HG03135 (cell line): ENCODE measurements at regions not wholly inside any gene's neighbourhood (a gene's known extent, or its start where the extent isn't known, plus 50 kb on each side); places are given as distances from the start of the nearest gene placed in this dataset.

Experiments used
- ATAC-seq: cut with Tn5 transposase; IDR thresholded peaks from one replicate; pipeline ENCODE4 v1.9.1; 2021; ENCODE audit warnings: mild to moderate bottlenecking, moderate library complexity; ENCODE audit not compliant: unreplicated experiment

DNA sequence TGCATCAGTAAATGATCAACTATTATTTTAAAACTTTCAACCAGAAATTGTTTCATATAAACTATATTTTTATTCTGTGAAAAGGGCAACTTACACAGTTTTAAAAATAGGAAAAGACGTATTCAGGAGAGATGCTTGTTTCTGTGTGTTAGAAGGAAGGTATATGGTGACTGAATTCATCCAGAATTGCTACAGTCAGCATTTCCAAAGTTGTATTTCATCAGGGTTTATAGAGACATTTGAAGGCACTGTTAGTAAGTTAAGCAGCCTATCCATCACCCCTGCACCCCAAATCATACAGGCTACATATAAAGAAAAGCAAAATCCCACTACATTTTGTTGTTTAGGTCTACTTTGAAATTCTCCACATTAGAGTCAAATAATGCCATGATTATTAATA lies 716.0 kb downstream of the KCTD16 start:
- no peak for ATAC-seq

DNA sequence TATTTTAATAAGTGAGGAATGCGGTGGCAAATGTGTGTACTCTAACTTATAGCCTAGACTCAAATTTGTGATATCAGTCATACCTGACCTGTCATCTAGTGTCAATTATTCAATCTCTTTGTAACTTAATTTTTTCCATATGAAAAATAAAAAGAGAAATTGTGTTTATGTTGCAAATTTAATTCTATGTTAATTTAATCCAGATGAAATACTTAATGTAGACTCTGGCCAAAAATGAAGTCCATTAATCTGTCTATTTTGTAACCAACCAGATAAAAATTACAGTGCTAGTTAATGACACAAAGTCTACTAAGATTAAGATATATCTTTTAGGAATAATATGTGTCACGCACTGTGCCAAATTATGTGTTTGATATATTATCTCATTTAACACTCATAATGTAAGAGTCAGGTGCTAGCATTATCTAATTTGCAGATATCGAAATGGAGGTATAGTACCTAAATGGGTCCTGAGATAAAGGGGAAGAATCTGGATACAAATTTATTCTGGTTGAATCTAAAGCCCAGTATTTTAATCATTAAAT lies 712.1 kb downstream of the KCTD16 start:
- no peak for ATAC-seq

DNA sequence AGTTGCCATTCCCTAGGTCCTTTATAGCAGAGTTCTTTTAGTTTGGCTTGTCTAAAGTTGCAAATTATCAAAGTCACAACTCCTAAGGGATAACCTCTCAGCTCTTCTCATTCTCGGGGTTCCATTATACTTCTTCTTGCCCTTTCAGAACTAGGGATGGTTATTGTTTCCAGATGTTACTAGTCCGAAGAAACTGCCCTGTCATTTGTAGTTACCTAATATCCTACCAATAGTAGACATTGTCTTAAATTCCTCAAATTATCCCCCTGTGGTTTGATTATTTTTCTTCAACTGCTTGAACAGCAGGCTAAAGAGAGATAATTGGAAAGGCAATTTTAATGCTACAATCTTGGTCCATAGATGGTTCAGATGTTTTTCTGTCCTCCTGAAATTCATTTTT lies 709.8 kb downstream of the KCTD16 start:
- no peak for ATAC-seq

DNA sequence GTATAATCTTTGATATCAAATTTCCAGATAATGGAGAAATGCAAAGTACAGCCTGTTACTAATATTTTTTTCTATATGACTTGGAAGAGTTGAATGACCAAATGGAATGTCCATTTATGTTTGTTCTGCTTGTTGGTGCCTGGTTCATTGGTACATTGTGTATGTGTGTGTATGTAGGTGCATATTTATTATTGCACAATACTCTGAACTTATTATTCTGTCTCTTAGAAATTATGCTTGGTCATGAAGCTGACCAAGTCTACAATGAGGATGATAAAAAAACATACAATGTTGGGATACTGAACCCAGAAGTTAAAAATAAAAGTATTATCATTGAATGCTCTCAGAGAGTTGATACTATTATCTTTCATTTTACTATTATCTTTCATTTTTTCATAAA lies 706.3 kb downstream of the KCTD16 start:
- ATAC-seq, result no peak

DNA sequence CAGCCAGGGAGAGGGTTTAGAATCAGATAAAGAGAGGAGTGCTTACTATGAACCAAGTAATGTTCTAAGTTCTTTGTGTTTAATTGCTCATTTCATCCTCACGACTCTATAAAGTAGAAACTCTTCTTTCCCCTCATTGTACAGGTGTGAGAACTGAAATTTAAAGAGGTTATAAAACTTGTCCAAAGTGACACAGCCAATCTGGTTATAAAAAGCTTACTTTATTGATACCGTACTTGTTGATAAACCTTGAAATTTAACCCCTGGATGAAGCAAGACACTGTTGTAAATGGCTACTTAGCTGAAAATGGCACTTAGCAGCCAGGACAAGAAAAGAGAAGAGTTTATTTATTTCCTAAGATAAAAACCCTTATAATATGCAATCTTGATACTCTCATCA lies 702.4 kb downstream of the KCTD16 start:
- no peak for ATAC-seq

DNA sequence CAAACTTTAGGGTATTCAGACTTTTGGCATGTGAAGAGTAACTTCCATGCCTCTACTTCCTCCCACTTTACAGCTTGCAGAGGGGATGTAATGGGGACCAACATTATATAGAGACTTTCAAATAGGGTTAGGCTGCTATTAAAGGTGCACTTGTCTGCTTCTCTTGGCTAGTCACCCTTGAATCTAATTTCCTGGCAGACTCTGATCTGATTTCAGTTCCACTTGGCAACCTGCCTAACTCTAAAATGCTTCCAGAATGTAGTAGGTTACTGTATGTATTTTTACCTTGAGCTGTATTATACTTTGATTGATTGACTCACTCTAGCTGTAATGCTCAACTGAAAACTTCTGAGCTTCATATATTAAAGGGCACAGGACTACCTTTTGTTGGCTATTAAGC lies 693.4 kb downstream of the KCTD16 start:
- ATAC-seq, result no peak

DNA sequence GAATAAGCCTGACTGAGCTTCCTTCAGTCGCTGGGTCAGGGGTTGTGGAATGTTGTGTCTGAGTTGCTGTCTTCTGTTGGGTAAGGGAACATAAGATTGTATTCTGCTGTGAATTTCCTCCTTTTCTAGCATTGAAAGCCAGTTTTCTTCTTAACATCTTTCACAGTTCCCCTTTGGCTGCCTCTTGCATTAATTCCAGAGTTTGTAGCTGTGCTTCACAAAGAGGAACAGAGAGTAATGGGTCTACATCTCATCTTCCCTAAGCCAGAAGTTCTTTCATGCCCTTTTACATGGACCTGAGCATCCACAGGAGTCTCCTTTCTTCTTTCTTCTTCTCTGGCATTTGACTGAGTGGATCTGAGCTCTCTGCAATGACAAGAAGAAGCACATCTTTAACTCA lies 686.8 kb downstream of the KCTD16 start:
- no peak for ATAC-seq

DNA sequence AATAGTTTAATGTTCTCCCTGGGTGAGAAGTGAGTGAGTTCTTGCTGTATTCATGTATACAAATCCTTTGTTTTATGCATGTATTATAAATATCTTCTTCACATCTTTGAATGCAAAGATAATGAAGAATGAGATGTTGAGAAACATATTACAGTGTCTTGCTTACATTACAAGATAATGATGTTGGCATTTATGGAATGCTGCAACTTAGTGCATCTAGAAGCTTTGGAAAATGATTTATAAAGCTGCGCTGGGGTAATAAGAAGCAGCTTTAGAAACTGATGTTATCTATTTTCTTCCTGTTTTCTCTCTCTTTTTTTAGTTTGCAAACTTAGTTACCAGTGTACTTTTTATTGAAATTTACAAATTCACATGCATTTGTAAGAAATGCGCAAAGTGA lies 673.4 kb downstream of the KCTD16 start:
- no peak for ATAC-seq

DNA sequence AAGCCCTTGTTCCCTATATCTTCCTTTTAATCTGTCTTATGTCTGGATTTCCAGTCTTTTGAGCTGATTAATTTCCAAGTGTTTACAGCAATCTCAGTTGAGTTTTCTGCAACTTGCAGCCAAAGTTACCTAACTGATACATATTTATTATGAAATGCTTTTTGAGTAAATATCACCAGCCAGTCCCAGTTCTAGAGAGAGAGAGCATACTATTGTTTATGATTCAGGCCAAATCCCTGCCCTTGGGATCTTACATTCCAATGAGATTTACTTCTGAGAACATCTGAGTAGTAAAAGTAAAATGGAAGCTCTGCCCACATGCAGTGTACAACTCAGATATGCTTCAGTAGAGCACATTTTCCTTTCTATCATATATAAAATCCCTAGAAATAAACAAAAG lies 661.7 kb downstream of the KCTD16 start:
- no peak for ATAC-seq

DNA sequence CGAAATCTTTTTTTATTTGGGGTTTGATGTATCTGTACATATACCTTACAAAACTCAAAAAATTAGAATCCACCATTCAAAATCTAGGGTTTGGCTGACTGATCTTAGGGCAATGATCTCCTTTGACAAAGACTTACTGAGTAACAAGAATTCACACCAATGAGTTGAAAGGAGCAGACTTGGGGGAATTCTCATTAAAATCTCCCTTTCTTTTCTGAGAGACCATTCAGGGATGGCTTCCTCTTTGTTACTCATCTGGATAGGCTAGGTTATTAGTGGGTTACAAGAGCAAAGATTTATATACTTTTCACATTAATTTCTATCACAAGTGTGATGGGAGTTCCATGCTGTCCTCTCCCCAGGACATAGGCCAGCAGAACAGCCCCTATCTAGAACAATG lies 661.0 kb downstream of the KCTD16 start:
- ATAC-seq, result no peak

DNA sequence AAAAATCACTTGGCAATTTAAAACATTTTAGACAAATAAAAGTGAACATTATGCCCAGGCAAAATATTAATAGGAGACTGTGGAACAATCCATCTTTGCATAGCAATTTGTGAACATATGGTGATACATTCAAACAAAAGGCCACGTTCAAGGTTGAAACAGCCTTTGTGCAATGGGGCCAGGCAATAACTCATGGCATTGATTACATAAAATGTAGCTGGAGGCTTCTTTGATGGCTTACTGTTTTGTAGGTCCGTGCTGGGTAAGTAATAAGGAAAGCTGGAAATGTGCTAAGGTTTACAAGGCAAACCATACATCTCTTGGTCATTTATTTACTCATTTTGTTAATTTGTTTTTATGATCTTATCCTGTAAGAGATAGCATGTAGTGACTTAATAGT lies 651.8 kb downstream of the KCTD16 start:
- ATAC-seq, result no peak

DNA sequence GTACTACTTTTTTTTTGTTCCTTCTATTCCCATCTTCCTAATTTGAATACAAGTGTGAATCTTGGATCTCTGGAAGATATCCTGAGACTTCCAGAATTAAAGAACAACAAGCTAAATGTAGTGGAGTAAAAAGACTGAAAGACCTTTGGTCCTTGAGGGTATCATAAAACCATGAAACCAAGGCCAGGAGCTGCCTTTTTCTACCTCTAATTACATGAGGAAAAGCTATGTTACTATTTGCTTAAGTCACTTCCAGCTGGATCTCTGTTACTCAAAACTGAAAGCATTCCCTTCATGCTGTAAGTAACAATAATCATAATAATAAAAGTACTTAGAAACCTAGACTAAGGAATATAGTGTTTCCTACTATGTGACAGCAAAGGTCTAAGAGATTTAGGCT lies 649.6 kb downstream of the KCTD16 start:
- no peak for ATAC-seq

DNA sequence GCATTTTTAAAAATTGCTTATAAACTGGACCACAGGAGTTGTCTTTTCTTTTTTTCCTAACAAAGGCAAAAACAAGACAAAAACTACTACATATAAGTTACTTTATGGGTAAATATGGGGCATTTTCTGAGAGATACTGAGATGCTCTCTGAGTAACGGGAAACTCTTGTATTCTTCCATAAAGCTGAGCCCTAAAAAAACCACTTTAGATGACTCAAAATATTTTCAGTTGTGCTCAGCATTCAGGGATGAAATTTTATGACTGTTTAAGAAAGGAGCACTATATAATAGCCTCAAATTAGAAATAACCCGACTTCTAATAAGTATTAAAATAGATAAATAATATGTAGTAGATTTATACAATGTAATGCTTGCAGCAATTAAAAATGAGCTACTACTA lies 644.5 kb downstream of the KCTD16 start:
- ATAC-seq, result no peak

DNA sequence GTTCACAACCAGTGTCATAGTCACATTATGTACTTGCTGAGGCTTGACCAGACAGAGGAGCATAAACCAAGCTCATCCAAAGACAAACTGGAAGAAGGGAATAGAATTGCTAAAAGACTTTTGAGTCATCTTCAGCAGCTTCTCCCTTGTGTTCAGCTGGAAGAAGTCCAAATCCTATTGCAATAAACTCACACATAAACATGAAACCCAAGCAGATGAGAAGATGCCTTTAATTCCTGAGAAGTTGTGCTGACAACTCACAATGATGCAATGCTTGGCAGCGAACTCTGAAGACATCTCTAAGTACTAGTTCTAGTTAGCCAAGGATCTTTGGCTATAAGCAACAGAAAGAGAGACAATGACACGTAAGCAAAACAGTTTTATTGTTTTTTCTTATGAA lies 642.1 kb downstream of the KCTD16 start:
- no peak for ATAC-seq

DNA sequence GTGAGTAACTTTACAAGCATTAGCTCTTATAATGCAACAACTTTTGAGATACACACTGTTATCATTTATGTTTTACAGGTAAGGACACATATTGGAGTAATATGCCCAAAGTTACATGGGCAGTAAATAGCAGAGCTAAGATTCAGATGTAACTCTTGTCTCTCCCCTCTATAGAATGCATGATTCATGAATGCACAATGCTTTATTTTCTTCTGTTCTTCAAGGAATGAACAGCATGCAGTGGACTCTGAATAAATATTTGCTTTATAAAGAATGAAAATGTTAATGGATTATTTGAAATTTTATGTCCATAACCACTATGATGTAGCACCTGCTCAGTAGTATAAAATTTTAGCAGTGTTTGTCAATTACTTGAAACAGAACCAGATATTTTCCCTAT lies 629.5 kb downstream of the KCTD16 start:
- ATAC-seq, result no peak

DNA sequence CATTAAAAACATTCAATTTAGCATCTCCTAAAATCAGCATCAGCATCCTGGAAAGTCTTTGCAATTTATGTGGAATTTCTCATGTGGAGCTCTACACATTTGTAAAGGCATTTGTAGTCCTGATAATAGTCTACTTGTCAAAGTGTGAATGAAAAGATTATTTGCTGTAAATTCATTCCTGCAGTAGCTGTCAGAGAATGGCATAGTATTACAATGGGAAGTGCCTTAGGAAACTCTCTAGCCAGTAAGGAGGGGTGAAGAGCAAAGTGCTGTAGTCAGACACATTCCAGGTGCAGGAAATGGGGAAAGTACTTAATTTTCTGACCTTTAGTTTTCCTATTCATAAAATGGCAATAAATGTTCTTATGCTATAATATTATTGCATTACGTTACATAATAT lies 627.9 kb downstream of the KCTD16 start:
- ATAC-seq, result no peak

DNA sequence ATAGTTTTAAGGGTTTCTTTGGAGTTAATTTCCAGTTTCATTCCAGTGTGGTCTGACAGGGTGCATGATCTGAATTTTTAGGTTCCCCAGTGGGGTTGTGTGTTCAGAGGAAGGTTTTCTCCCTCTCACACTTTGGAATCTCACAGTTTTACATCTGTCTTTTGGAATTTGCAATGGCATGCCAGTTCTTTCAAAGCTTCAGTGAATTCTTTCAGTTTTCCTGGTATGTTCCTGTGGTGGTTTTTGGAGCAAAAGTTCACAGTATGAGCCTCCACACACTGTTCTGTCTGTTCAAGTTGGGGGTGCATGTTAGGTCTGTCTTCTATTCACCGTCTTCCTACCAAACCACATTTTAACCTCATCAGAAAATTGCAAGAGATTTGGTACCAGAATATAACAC lies 624.2 kb downstream of the KCTD16 start:
- no peak for ATAC-seq

DNA sequence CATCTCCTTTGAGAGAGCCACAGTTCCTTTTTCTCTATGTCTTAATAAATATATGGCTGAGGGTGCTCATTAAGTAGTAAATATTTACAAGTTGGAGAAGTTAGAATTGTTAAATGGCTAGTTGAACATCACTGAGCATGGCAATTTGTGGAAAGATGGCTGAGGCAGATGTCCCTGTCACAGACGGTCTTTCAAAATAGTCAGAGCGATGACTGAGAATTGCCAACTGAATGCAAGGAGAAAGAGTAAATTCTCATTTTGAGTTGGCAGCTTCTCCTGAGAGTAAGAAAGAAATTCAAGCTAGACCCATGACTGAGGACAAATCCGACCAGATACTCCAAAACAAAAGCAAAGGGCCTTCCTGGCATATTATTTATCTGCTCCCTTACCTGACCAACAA lies 617.9 kb downstream of the KCTD16 start:
- no peak for ATAC-seq

DNA sequence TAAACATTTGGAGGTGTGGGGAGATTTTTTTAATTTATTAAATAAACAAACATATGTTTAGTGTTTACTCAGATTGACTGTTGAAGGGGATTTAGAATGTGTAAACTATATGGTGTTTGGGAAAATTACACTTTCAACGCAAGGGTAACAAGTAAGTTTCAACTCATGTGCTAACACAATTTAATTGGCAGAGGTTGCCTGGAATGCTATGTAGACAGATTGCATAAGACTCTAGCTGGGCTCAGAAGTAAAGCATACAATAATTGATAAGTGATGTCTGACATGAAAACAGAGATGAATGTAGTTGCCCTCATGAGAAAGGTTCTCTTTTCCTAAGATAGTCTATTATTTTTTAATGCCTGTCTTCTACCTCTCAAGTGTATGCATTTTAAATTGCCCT lies 617.4 kb downstream of the KCTD16 start:
- no peak for ATAC-seq

DNA sequence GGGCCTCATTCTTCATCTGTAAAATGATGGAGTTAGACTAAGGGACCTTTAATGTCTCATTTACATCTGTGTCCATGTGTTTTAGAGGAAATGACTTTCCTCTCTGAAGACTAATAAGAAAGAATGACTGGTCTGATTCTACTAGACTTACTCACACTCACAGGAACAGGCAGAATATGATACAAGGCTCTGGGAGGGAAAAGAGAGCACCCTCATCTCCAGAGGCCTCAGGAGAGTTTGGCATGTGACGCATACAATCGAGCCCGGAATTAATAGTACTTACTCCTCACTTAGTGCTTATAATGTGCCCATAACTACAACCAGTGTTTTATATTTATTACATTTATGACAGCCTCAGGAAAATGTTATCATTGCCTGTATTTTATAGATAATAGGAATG lies 608.7 kb downstream of the KCTD16 start:
- no peak for ATAC-seq

DNA sequence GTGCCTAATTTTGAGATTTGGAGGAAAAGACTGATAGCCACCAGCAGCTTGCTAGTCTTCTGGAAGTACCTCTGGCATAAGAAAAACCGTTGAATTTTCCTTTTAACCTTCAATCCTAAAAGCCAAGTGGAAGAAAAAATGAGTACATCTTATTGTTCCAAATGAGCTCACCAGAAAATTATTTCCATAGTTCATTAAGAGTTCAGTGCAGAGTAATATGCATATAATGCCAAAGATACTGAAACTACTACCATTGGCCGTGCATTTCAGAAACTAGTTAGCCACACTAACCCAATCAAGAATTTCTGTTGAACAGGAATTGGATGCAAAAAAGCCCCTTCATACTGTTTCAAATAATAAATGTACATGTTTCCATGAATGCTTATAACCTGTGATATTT lies 607.9 kb downstream of the KCTD16 start:
- ATAC-seq, result no peak

DNA sequence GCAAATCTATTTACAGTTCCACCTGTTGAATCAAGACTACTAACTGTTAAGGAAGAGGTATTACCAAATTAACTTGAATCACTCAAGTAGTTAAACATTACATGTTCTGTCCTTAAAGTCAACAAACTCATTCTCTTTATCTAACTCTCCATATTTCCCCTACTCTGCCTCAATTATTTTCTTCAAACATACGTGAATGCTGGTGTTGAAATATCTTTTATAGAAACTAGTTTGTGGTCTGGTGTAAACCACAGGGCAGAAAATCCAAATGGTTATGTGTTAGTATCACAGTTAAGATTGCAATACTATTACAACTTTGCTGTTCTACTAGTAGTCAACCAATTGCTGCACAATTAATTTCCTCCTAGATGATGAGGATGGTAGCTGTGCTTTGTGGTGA lies 603.5 kb downstream of the KCTD16 start:
- no peak for ATAC-seq

DNA sequence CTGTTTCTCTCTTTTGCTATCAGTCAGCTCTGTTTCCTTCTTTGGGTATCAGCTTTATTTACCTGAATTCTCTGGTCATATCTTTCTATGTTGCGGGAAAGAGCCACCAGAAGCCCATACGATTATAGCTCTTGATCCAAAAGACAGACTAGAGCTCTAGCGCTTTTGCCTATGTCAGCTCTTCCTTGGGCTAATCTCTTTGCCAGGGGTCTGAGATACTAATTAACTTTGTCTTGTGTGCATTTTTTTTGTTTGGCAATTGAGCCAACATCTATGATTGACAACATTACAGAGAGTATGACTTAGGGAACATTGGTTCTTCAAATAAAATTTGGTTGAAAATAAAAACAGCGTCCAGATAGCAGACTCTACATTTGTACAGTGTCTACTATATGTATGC lies 603.0 kb downstream of the KCTD16 start:
- no peak for ATAC-seq

DNA sequence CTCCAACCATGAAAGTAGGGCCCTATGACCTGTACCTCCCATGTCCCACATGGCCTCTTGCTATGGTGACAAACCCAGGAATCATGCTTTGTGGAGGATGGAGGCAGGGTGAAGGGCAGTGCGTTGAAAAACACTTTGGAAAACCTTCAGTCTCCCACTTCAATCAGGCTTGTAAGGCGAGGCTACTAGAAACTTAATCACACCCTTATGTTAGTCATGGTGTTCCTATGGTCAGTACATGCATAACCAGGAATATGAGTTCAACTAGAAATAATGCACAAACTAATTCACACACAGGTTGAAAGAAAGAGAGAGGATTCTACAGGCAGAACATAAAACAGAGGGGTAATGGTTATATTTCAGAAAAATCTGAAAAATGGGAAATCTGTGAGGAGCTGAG lies 601.1 kb downstream of the KCTD16 start:
- no peak for ATAC-seq
